Stimulated activated CD4-positive, alpha-beta T cell treated with anti-CD3 and anti-CD28 coated beads, Interleukin-1b, Interleukin-23, amount 100 ng/mL, for 48 hours (primary cell): ENCODE measurements at regions not wholly inside any gene's neighbourhood (a gene's known extent, or its start where the extent isn't known, plus 50 kb on each side); places are given as distances from the start of the nearest gene placed in this dataset.
"Not testable (repeated sequence)": the region's sequence is repeated elsewhere in the genome, so short reads cannot be mapped to it uniquely, and the experiment has no call there.

Experiments
- DNase-seq: peaks from one replicate; pipeline ENCODE4 v3.0.0-alpha.2; 2020

- not testable (repeated sequence) for DNase-seq
Observed at GRCh38 chr2:239817468-239818031, 207.6 kb downstream of the NDUFA10 start.

GRCh38 chr2:239816576-239817467 is 208.3 kb downstream of the NDUFA10 start:
- no peak for DNase-seq

- DNase-seq: no peak
Observed at GRCh38 chr2:239815671-239816070, 209.5 kb downstream of the NDUFA10 start.

GRCh38 chr2:239814861-239815601 is 210.1 kb downstream of the NDUFA10 start:
- DNase-seq: no peak

- no peak for DNase-seq
Observed at GRCh38 chr2:239814116-239814860, 210.9 kb downstream of the NDUFA10 start.

GRCh38 chr2:239813261-239814115 is 211.7 kb downstream of the NDUFA10 start:
- no peak for DNase-seq

- no peak for DNase-seq
Observed at GRCh38 chr2:239811806-239812560, 213.2 kb downstream of the NDUFA10 start.

GRCh38 chr2:239811111-239811781 is 213.9 kb downstream of the NDUFA10 start:
- no peak for DNase-seq

- no peak for DNase-seq
Observed at GRCh38 chr2:239809391-239809790, 215.8 kb downstream of the NDUFA10 start.

GRCh38 chr2:239807568-239807967 is 217.6 kb downstream of the NDUFA10 start:
- DNase-seq: no peak

- DNase-seq: no peak
Observed at GRCh38 chr2:239806758-239807434, 218.2 kb downstream of the NDUFA10 start.

- no peak for DNase-seq
Observed at GRCh38 chr2:239806276-239806675, 218.9 kb downstream of the NDUFA10 start.

GRCh38 chr2:239805414-239805813 is 219.7 kb downstream of the NDUFA10 start:
- DNase-seq: no peak

GRCh38 chr2:239805043-239805329 is 220.2 kb downstream of the NDUFA10 start:
- no peak for DNase-seq

- no peak for DNase-seq
Observed at GRCh38 chr2:239804161-239805042, 220.7 kb downstream of the NDUFA10 start.

GRCh38 chr2:239803766-239804115 is 221.4 kb downstream of the NDUFA10 start:
- no peak for DNase-seq

- DNase-seq: no peak
Observed at GRCh38 chr2:239803102-239803765, 221.9 kb downstream of the NDUFA10 start.

- DNase-seq: no peak
Observed at GRCh38 chr2:239802185-239802649, 222.9 kb downstream of the NDUFA10 start.
